Testis (tissue), 2 donors: ENCODE measurements at regions not wholly inside any gene's neighbourhood (a gene's known extent, or its start where the extent isn't known, plus 50 kb on each side); places are given as distances from the start of the nearest gene placed in this dataset.
"Not testable (repeated sequence)": the region's sequence is repeated elsewhere in the genome, so short reads cannot be mapped to it uniquely, and the experiment has no call there.

Experiments
- DNase-seq: peaks from one replicate; pipeline ENCODE4 v3.0.0-alpha.2; 2019
- H3K27ac ChIP-seq, 2 donors: fragments of 200-600 bp; sonication (generic); one replicate each; pipeline ENCODE4 v1.5.1; 2019
- H3K27me3 ChIP-seq: fragments of 200-600 bp; sonication (generic); one replicate; pipeline ENCODE4 v1.5.1; 2019
- H3K36me3 ChIP-seq: fragments of 200-600 bp; sonication (generic); one replicate; pipeline ENCODE4 v1.5.1; 2017; ENCODE audit warnings: low read depth; ENCODE audit errors: missing control alignments
- H3K4me1 ChIP-seq: fragments of 200-600 bp; sonication (generic); one replicate; pipeline ENCODE4 v1.5.1; 2019
- H3K4me3 ChIP-seq, 2 donors: fragments of 200-600 bp; sonication (generic); one replicate each; pipeline ENCODE4 v1.5.1; 2017 to 2019
- H3K9me3 ChIP-seq: fragments of 200-600 bp; sonication (generic); one replicate; pipeline ENCODE4 v1.5.1; 2017
- POLR2A ChIP-seq: fragments of 450-650 bp; IDR thresholded peaks from one replicate; pipeline ENCODE4 v1.6.1; 2017; ENCODE audit warnings: antibody characterized with exemption, mild to moderate bottlenecking, moderate library complexity
- WGBS, 2 donors: methylation state at CpG; one replicate each; pipeline ENCODE4 v1.1.5; 2018; 5-methylcytosine and 5-hydroxymethylcytosine counted together
- intact Hi-C: fragments of 100-400 bp; cut with DNase I; formaldehyde crosslinking; loops from one replicate; pipeline ENCODE4 v1.15.1; 2023; ENCODE audit warnings: low total_unique reads
- TF ChIP-seq, protein P1 (sequence below), 3 experiments: fragments of 450-650 bp in 2 of 3; fragments of 200-600 bp in 1 of 3; sonication (generic) in 1 of 3; IDR thresholded peaks; one replicate each; pipeline ENCODE4 v1.5.1; 2016 to 2019; ENCODE audit warnings: antibody characterized with exemption in 3 of 3, mild to moderate bottlenecking in 2 of 3, moderate library complexity in 1 of 3

GRCh38 chr15:92845126-92845508, 55.0 kb upstream of the CHD2 start:
- TF ChIP-seq, protein P1, sequence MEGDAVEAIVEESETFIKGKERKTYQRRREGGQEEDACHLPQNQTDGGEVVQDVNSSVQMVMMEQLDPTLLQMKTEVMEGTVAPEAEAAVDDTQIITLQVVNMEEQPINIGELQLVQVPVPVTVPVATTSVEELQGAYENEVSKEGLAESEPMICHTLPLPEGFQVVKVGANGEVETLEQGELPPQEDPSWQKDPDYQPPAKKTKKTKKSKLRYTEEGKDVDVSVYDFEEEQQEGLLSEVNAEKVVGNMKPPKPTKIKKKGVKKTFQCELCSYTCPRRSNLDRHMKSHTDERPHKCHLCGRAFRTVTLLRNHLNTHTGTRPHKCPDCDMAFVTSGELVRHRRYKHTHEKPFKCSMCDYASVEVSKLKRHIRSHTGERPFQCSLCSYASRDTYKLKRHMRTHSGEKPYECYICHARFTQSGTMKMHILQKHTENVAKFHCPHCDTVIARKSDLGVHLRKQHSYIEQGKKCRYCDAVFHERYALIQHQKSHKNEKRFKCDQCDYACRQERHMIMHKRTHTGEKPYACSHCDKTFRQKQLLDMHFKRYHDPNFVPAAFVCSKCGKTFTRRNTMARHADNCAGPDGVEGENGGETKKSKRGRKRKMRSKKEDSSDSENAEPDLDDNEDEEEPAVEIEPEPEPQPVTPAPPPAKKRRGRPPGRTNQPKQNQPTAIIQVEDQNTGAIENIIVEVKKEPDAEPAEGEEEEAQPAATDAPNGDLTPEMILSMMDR (IDR thresholded peaks at IDR 0.05) = no peak
- TF ChIP-seq POLR2A = no peak
- H3K27me3 ChIP-seq = no peaks in the 10 kb centered on the region
- intact Hi-C loops = no loop called here
- H3K27ac ChIP-seq = peak overlapping the region in 1 of 2 donors; percentile 36
- no peak for DNase-seq
- H3K9me3 ChIP-seq = no peaks in the 10 kb centered on the region
- no peaks in the 10 kb centered on the region for H3K36me3 ChIP-seq
- no peak overlapping the region for H3K4me3 ChIP-seq
- no peaks in the 10 kb centered on the region for H3K4me1 ChIP-seq

- no peaks in the 10 kb centered on the region for H3K27me3 ChIP-seq
- H3K9me3 ChIP-seq = no peaks in the 10 kb centered on the region
- H3K4me1 ChIP-seq = no peaks in the 10 kb centered on the region
- 63% methylated on average over 1 of the region's 1 CpG for WGBS, 2 donors
- DNase-seq = no peak
- no peaks in the 10 kb centered on the region for H3K36me3 ChIP-seq
- no peak overlapping the region for H3K27ac ChIP-seq
- intact Hi-C loops = no loop called here
- H3K4me3 ChIP-seq = no peak overlapping the region
- TF ChIP-seq, protein P1 (IDR thresholded peaks at IDR 0.05) = no peak
- TF ChIP-seq POLR2A = no peak
These were observed 53.4 kb upstream of the CHD2 start for GRCh38 chr15:92846741-92847140.

- Histone ChIP-seq H3K27me3 (no peaks in the 10 kb centered on the region), H3K4me1 (no peaks in the 10 kb centered on the region), H3K9me3 (no peaks in the 10 kb centered on the region), H3K36me3 (no peaks in the 10 kb centered on the region), H3K27ac (no peak overlapping the region), H3K4me3 (no peak overlapping the region)
- WGBS, 2 donors = 57 to 72% methylated on average over 5 of the region's 5 CpGs
- intact Hi-C loops = no loop called here
- TF ChIP-seq, protein P1 (IDR thresholded peaks at IDR 0.05) = no peak
- TF ChIP-seq POLR2A = no peak
- no peak for DNase-seq
These were observed 52.3 kb upstream of the CHD2 start for GRCh38 chr15:92847841-92848240.

DNA sequence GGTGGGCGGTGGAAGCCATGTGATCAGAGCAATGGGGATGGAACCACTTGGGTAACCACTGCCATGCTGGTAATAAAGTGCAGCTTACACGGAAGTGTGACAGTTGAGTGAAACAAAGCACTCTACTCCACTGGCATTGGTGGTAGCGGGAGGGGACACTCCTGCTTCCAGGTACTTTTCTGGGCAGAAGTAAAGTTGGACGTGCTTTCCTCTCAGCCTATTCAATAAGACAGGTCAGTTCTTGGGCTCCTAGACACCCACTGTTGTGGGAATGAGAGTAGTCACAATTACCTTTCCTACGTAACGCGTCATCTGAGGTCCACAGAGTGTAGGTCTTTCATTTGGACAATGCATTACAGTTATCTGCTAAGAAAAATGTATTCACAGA, 51.7 kb upstream of the CHD2 start:
- H3K27me3 ChIP-seq = no peaks in the 10 kb centered on the region
- H3K4me1 ChIP-seq = no peaks in the 10 kb centered on the region
- intact Hi-C loops = no loop called here
- no peaks in the 10 kb centered on the region for H3K9me3 ChIP-seq
- no peak for DNase-seq
- no peak overlapping the region for H3K4me3 ChIP-seq
- no peaks in the 10 kb centered on the region for H3K36me3 ChIP-seq
- TF ChIP-seq POLR2A = no peak
- TF ChIP-seq, protein P1 (IDR thresholded peaks at IDR 0.05) = no peak
- WGBS, 2 donors = 77 to 81% methylated on average over 7 of the region's 7 CpGs
- no peak overlapping the region for H3K27ac ChIP-seq

- no peak for TF ChIP-seq POLR2A
- TF ChIP-seq, protein P1 (IDR thresholded peaks at IDR 0.05) = no peak
- 54 to 63% methylated on average over 13 of the region's 13 CpGs for WGBS, 2 donors
- H3K27me3 ChIP-seq = no peaks in the 10 kb centered on the region
- intact Hi-C loops = no loop called here
- no peaks in the 10 kb centered on the region for H3K36me3 ChIP-seq
- no peaks in the 10 kb centered on the region for H3K9me3 ChIP-seq
- no peaks in the 10 kb centered on the region for H3K4me1 ChIP-seq
- no peak overlapping the region for H3K27ac ChIP-seq
- no peak overlapping the region for H3K4me3 ChIP-seq
- DNase-seq = no peak
These were observed 51.1 kb upstream of the CHD2 start for GRCh38 chr15:92848852-92849598.

GRCh38 chr15:92850218-92850617, 49.9 kb upstream of the CHD2 start:
- H3K36me3 ChIP-seq, H3K27ac ChIP-seq, H3K4me1 ChIP-seq, H3K27me3 ChIP-seq, intact Hi-C loops, H3K9me3 ChIP-seq, H3K4me3 ChIP-seq: not testable (repeated sequence)
- 72% methylated on average over 3 of the region's 3 CpGs for WGBS, 2 donors
- peak; percentile 62 for DNase-seq
